ENCODE measurements at regions not wholly inside any gene's neighbourhood (a gene's known extent, or its start where the extent isn't known, plus 50 kb on each side); places are given as distances from the start of the nearest gene placed in this dataset.
"Not testable (repeated sequence)": the region's sequence is repeated elsewhere in the genome, so short reads cannot be mapped to it uniquely, and the experiment has no call there.

DNA sequence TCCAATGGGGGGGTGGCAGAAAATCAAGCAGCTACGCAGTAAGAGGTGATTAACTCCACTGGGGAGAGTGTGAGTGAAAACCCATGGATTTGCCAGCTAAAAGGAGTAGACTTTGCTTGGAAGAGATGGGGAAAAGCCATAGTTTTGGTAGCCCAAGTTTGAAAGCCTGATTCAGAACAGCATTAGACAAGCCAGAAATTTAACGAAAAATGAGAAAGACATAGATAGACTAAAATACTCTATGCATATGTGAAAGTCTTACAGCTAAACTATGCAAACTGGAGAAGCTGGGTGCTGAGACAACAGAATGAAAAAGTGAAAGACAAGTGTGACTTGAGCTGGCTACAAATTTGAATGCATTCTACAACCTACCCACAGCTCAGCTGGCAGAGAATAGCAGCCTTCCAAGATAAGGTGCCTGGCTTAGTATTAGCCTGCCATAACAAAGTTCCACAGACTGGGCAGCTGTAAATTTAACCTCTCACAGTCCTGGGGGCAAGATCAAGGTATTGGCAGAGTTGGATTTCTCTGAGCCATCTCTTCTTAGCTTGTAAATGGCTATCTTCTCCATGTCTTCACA lies 156.6 kb downstream of the CDC14C start:
- H3K27ac Mint-ChIP-seq, result no peak overlapping the region
- H3K9me3 Mint-ChIP-seq, result peaks cover 5% of the 10 kb centered on the region
- DNase-seq, result no peak
- POLR2A ChIA-PET, result no interaction called here
- H3K36me3 Mint-ChIP-seq (ENCODE audit: low read depth), result no peaks in the 10 kb centered on the region
- no peaks in the 10 kb centered on the region for H3K27me3 Mint-ChIP-seq
- no peaks in the 10 kb centered on the region for H3K4me1 Mint-ChIP-seq
- H3K4me3 Mint-ChIP-seq, result no peak overlapping the region
- CTCF ChIA-PET, result no interaction called here

DNA sequence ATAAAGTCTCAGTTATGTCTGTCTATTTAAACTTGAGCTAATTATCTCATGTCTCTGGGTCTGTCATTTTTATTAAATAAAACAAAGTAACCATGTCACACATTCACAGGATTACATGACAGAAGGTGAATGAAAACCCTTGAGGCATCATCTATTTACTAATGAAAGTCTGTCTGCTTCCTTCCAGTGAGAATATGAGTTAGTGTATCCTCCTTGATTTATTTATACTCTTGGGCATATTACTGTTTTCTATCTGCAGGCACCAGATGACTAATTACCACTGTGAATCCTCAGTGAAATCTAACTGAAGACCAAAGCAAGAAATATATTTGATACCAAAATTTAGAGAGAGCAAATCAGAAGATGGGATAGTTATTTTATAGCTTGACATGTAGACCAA lies 163.7 kb downstream of the CDC14C start:
- Mint-ChIP-seq H3K27ac (no peak overlapping the region), H3K27me3 (no peaks in the 10 kb centered on the region), H3K36me3 (ENCODE audit: low read depth) (no peaks in the 10 kb centered on the region), H3K4me3 (no peak overlapping the region), H3K4me1 (no peaks in the 10 kb centered on the region), H3K9me3 (peaks cover 3% of the 10 kb centered on the region)
- ChIA-PET POLR2A (no interaction called here), CTCF (no interaction called here)
- no peak for DNase-seq

DNA sequence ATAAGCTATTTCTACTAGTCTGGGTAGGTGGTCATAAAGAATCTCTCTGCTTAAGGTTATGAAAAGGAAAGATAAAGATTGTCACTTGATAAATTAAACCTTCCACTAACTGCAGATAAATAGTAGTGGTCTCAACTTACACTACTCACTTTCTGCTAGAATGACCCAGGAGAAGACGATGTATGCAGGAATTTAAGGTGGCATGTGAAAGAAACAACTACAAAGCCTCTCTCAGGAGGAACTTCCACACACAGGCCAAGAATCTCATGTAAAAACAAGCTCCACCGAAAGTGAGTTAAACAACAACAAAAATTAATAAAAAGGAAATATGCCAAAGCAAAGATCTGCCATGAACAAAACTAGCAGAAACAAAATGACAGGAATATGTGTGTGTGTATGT lies 165.4 kb downstream of the CDC14C start:
- Mint-ChIP-seq H3K4me3 (no peak overlapping the region), H3K36me3 (ENCODE audit: low read depth) (no peaks in the 10 kb centered on the region), H3K4me1 (no peaks in the 10 kb centered on the region), H3K27ac (no peak overlapping the region), H3K27me3 (no peaks in the 10 kb centered on the region), H3K9me3 (no peaks in the 10 kb centered on the region)
- ChIA-PET POLR2A (no interaction called here), CTCF (no interaction called here)
- DNase-seq, result no peak

DNA sequence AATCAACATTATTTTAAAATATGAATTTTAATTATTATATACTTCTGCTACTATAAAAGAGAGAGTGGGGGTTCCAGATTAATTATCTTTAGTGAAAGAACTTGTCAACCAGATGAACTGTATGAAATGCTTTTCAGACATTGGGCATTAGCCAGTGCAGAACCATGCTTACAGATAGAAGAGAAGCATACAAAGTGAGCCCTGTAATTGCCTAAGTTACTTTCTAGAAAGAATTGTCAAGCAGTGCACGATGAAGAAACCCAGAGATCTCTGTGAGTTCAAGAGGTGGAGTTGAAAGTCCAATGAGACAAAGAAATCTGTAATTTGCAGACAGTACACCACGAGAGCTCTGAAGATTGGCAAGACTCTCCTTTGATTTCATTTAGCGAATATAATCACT lies 166.7 kb downstream of the CDC14C start:
- H3K4me3 Mint-ChIP-seq, result no peak overlapping the region
- ChIA-PET POLR2A (no interaction called here), CTCF (no interaction called here)
- no peaks in the 10 kb centered on the region for H3K36me3 Mint-ChIP-seq (ENCODE audit: low read depth)
- no peaks in the 10 kb centered on the region for H3K27me3 Mint-ChIP-seq
- H3K27ac Mint-ChIP-seq, result no peak overlapping the region
- no peak for DNase-seq
- H3K9me3 Mint-ChIP-seq, result no peaks in the 10 kb centered on the region
- H3K4me1 Mint-ChIP-seq, result no peaks in the 10 kb centered on the region

DNA sequence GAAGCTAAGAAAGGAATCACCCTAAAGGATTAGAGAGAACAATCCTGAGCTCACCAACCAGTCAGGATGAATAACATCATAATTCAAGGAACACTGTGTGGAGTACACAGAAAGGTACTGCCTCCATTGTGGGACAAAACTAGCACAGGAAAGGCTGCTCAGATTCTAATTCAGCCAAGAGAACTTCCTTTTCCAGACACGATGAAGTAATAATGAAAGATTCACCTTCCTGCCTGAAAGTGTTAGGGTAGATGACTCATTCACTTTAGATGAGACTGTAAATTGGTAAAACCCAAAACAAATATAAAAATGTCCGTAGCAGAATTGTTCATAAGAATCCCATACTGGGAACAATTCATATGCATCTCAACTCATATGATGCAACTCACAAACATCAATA lies 167.2 kb downstream of the CDC14C start:
- no peak for DNase-seq
- CTCF ChIA-PET, result no interaction called here
- Mint-ChIP-seq H3K36me3 (ENCODE audit: low read depth) (no peaks in the 10 kb centered on the region), H3K4me1 (no peaks in the 10 kb centered on the region), H3K27ac (no peak overlapping the region), H3K4me3 (no peak overlapping the region), H3K27me3 (no peaks in the 10 kb centered on the region), H3K9me3 (no peaks in the 10 kb centered on the region)
- POLR2A ChIA-PET, result no interaction called here

DNA sequence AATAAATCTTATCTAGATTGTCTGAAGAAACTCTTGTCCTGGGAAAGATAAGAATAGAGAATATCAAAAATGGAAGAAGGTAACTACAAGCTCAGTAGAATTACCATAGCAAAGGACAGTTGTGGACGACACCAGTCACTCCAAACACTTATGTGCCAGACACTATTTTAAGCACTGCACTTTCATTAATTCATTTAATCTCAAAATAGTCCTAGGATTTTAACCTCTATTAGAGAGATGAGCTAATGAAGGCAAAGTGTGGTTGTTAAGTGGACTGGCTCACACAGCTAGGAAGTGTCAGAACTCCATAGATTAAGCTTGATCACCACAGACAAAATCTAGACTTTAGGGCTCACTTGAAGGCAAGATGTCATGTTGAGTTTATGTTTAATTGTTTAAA lies 168.9 kb downstream of the CDC14C start:
- ChIA-PET CTCF (no interaction called here), POLR2A (no interaction called here)
- no peak overlapping the region for H3K27ac Mint-ChIP-seq
- H3K4me3 Mint-ChIP-seq, result no peak overlapping the region
- no peaks in the 10 kb centered on the region for H3K36me3 Mint-ChIP-seq (ENCODE audit: low read depth)
- no peaks in the 10 kb centered on the region for H3K27me3 Mint-ChIP-seq
- H3K9me3 Mint-ChIP-seq, result peaks cover 1% of the 10 kb centered on the region
- H3K4me1 Mint-ChIP-seq, result no peaks in the 10 kb centered on the region
- DNase-seq, result no peak

DNA sequence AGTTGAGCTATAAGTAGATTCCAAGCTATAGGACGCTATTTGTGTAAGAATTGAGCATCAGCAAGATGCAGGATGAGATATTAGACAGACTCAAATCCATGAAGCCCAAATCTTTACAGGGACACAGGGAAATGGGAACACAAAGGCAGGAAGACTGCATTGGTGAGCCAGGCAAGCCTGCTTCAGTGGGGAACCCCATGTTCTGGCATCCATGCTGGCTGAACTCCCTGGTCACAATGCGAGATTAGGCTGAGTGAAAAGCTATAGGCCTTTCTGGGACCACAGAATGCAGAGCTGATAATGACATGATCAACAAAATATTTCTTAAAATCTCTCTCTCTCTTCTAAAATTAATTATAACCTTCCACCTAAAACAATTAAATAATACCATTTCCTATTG lies 170.5 kb downstream of the CDC14C start:
- DNase-seq, result no peak
- H3K27ac Mint-ChIP-seq, result no peak overlapping the region
- H3K4me3 Mint-ChIP-seq, result no peak overlapping the region
- peaks cover 2% of the 10 kb centered on the region for H3K9me3 Mint-ChIP-seq
- H3K27me3 Mint-ChIP-seq, result no peaks in the 10 kb centered on the region
- H3K4me1 Mint-ChIP-seq, result no peaks in the 10 kb centered on the region
- ChIA-PET CTCF (no interaction called here), POLR2A (no interaction called here)
- no peaks in the 10 kb centered on the region for H3K36me3 Mint-ChIP-seq (ENCODE audit: low read depth)

DNA sequence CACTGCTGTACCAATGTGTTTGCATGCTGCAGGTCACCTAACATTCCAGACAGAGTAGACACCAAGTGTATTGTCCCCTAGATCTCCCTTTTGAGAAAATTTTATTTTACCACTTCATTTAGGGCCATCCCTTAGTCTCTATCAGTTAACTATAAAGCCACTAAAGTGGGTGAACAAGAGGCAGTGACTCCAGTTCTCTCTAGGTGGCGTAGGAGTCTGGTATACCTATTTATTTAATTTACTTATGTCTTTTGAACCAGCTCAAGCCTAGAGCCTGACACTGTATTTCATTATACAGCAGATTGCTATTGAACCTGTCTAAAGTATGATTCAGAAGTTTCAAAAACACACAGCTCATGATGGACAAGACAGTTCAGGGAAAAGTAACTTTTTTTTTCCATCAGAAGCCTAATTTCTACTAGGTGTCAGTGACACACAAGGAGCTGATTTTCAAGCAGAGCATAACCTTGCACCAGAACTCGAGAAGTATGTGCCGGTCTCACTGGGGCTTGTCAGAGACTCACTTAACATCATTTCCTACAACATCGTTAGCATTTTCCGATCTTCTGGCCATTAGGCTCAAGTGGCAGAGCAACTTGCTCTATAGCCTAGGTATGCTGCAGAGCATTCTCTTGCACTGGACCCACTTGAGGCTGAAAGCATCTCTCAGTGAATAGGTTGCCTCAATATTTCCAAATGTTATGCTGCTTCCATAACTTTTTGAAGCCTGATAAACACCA lies 175.4 kb downstream of the CDC14C start:
- DNase-seq, result no peak
- Mint-ChIP-seq H3K27me3 (no peaks in the 10 kb centered on the region), H3K9me3 (peaks cover 5% of the 10 kb centered on the region), H3K4me1 (no peaks in the 10 kb centered on the region), H3K27ac (no peak overlapping the region), H3K4me3 (no peak overlapping the region), H3K36me3 (ENCODE audit: low read depth) (no peaks in the 10 kb centered on the region)
- ChIA-PET POLR2A (no interaction called here), CTCF (no interaction called here)

DNA sequence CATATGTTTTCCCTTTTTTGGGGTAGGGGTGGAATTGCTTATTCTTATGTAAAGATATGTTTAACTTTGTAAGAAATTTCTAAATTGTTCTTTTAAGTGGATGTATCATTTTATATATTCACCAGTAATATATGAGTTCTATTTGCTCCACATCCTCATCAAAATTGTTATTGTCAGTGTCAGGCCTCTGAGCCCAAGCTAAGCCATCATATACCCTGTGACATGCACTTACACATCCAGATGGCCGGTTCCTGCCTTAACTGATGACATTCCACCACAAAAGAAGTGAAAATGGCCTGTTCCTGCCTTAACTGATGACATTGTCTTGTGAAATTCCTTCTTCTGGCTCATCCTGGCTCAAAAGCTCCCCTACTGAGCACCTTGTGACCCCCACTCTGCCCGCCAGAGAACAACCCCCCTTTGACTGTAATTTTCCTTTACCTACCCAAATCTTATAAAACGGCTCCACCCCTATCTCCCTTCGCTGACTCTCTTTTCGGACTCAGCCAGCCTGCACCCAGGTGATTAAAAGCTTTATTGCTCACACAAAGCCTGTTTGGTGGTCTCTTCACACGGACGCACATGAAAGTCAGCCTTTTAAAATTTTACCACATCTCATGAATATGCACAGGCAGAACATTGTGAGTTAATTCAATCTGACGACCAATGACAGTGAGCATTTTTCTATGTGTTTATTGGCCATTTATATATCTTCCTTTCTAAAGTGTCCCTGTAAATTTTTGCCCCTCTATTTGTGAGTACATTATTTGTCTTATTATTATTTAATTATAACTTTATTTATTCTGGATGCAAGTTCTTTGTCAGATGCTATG lies 176.8 kb downstream of the CDC14C start:
- H3K4me1 Mint-ChIP-seq; H3K4me3 Mint-ChIP-seq; H3K9me3 Mint-ChIP-seq; CTCF ChIA-PET; H3K27me3 Mint-ChIP-seq; H3K27ac Mint-ChIP-seq; POLR2A ChIA-PET; H3K36me3 Mint-ChIP-seq (ENCODE audit: low read depth); DNase-seq: not testable (repeated sequence)

DNA sequence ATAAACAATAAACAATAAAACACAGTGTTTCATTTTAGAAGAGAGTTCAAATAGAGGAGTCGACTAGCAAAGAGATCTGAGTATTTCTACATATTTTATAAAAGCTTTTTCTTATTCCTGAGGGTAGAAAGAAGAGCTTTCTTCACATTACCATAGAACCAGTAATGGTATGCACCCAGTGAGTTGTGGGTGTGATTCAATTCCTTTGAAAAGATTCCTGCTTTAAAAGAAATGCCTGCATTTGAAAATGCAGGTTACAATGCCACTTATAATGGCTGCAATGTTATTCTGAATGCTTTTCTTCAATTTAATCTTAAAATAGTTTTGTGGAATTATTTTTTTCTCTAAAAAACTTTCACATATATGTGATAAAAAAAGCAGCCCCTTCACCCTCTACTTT lies 178.1 kb downstream of the CDC14C start:
- Mint-ChIP-seq H3K9me3 (peaks cover 9% of the 10 kb centered on the region), H3K36me3 (ENCODE audit: low read depth) (no peaks in the 10 kb centered on the region), H3K4me3 (no peak overlapping the region), H3K4me1 (no peaks in the 10 kb centered on the region), H3K27me3 (no peaks in the 10 kb centered on the region), H3K27ac (no peak overlapping the region)
- ChIA-PET CTCF (no interaction called here), POLR2A (no interaction called here)
- no peak for DNase-seq

DNA sequence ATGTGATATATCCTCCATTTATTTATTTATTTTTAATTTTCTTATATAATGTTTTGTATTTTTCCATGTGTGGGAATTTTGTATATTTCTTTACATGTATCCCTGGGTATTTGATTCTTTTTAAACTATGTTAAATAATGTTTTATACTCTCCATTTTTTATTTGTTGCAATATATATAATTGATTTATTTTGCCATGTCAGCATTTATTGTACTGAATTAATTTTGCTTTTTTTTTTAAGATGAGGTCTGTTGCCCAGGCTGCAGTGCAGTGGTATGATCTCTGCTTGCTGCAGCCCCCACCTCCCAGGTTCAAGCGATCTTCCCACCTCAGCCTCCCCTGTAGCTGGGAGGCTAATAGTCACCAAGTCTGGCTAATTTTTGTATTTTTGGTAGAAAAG lies 187.4 kb downstream of the CDC14C start:
- H3K9me3 Mint-ChIP-seq, result peaks cover 6% of the 10 kb centered on the region
- H3K4me1 Mint-ChIP-seq, result no peaks in the 10 kb centered on the region
- H3K27ac Mint-ChIP-seq, result no peak overlapping the region
- CTCF ChIA-PET, result no interaction called here
- POLR2A ChIA-PET, result no interaction called here
- H3K4me3 Mint-ChIP-seq, result no peak overlapping the region
- no peaks in the 10 kb centered on the region for H3K27me3 Mint-ChIP-seq
- no peaks in the 10 kb centered on the region for H3K36me3 Mint-ChIP-seq (ENCODE audit: low read depth)
- DNase-seq, result no peak

DNA sequence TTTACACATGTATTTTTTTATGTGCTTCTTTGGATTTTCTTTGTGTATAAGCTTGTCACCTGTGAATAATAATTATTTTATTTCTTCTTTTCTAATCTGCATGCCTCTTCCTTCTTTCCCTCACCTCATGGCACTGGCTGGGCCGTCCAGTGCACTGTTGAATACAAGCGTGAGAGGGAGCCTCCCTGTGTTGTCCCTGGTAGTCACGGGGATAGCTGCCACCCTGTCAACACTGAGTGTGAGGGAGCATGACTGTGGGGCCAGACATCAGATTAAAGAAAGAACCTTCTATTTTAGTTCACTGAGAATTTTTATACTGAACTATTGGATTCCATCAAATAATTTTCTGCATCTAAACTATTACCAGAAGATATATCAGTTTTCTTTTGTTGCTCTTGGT lies 187.9 kb downstream of the CDC14C start:
- H3K4me1 Mint-ChIP-seq, result no peaks in the 10 kb centered on the region
- no peaks in the 10 kb centered on the region for H3K36me3 Mint-ChIP-seq (ENCODE audit: low read depth)

DNA sequence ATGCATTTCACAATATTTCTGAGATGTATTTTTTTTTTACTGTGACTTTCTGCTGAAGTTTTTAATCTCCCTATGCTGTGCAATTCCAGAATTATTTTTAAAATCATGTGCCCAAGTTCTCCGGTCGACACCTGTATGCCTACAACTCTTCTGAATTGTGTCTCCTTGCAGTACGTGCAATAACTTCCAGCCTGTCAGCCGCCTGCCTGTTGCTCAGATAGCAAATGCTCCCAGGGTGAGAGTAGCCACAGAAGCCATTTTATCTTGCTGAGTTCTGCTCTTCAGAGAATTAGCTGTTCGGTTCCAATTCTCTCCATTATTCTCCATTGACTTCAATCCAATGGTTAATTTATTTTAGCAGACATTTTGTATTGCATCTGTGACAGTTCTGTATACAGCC lies 188.3 kb downstream of the CDC14C start:
- Mint-ChIP-seq H3K4me3 (no peak overlapping the region), H3K9me3 (peaks cover 4% of the 10 kb centered on the region), H3K4me1 (no peaks in the 10 kb centered on the region), H3K27ac (no peak overlapping the region), H3K27me3 (no peaks in the 10 kb centered on the region), H3K36me3 (ENCODE audit: low read depth) (no peaks in the 10 kb centered on the region)
- POLR2A ChIA-PET, result no interaction called here
- CTCF ChIA-PET, result no interaction called here
- no peak for DNase-seq

More for the DNA sequence above, 187.9 kb downstream of the CDC14C start:
- Mint-ChIP-seq H3K4me3 (no peak overlapping the region), H3K27ac (no peak overlapping the region), H3K9me3 (peaks cover 4% of the 10 kb centered on the region), H3K27me3 (no peaks in the 10 kb centered on the region)
- no peak for DNase-seq
- ChIA-PET CTCF (no interaction called here), POLR2A (no interaction called here)

DNA sequence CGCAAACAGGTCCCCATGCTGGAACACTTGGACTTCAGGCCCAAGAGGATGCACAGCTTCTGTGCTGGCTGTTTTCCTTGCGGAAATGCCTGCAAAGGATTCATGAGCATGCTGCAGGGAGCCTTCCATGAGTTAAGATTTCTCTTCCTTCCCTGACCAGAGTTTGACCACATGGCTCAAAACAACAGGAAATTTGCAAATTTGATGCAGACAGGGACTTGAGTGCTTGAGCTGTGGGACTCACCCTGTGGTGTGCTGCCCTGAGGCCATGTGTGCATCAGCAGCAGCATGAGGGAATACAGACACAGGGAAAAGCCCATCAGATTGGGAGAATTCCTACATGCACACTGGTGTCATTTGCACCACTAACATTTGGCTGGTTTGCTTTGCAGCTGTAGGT lies 195.4 kb downstream of the CDC14C start:
- no peak overlapping the region for H3K27ac Mint-ChIP-seq
- H3K4me1 Mint-ChIP-seq, result no peaks in the 10 kb centered on the region
- H3K36me3 Mint-ChIP-seq (ENCODE audit: low read depth), result no peaks in the 10 kb centered on the region
- no peak overlapping the region for H3K4me3 Mint-ChIP-seq
- H3K9me3 Mint-ChIP-seq, result peaks cover 6% of the 10 kb centered on the region
- DNase-seq, result no peak
- ChIA-PET CTCF (no interaction called here), POLR2A (no interaction called here)
- no peaks in the 10 kb centered on the region for H3K27me3 Mint-ChIP-seq

All from activated CD4-positive, alpha-beta memory T cell treated with anti-CD3 and anti-CD28 coated beads, Interleukin-2, amount 10 ng/mL, durations not matched to agents 7 days and 5 days (primary cell).